HG03280 (cell line): ENCODE measurements at regions not wholly inside any gene's neighbourhood (a gene's known extent, or its start where the extent isn't known, plus 50 kb on each side); places are given as distances from the start of the nearest gene placed in this dataset.
"Not testable (repeated sequence)": the region's sequence is repeated elsewhere in the genome, so short reads cannot be mapped to it uniquely, and the experiment has no call there.

Experiments used
- ATAC-seq: cut with Tn5 transposase; IDR thresholded peaks from one replicate; pipeline ENCODE4 v1.9.1; 2021; ENCODE audit warnings: mild to moderate bottlenecking, moderate library complexity; ENCODE audit not compliant: unreplicated experiment

- ATAC-seq = no peak
Observed at GRCh38 chr1:227417756-227418480, 99.6 kb upstream of the CDC42BPA start.

DNA sequence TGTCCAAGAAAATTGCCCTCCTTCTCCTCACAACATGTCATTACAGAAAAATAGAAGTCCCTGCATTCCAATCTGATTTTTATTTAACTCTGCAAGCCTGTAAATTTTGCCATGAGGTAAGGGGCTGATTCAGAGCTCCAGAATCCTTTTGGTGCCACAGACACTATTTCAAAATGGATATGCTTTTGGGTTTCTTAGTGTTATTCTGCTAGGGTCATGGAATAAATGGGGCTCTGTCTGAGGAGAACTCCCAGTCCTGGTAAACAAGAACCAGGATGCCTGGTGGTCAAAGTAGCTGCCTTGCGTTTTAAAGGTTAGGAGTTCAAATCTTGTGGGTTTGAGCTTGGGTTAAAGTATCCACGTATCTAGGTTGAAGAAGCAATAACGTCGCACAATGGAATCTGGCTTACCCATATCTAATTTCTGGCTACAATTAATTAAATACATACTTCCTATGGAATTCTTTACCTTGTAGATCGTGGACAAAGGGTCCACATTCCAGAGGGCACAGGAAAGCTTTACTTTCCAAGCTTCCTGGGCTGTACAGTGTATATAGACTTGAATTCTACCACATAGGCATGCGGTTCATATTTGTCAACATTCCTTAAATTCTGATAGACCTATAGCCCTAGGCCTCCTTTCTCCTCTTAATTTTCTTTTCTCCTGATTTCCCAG lies 98.0 kb upstream of the CDC42BPA start:
- no peak for ATAC-seq

- no peak for ATAC-seq
Observed at GRCh38 chr1:227415115-227415790, 97.0 kb upstream of the CDC42BPA start.

DNA sequence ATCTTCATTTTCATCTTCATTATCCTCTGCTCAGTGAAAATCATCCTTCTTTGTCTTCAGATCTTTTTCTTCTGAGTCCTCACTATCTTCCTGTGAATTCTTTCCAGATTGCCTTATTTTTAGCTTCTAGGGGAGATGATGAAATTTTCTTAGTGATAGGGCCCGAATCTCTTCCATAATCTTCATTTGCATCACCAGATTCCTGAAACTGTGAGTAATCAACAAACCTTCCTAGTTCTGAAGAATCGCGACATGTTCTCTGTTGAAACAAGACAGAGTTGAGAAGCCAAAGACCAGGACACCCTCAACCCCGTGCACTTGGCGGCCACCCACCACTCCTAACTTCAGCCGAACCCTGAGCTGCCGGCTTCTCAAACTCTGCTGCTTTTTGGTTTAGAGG lies 92.8 kb upstream of the CDC42BPA start:
- no peak for ATAC-seq

DNA sequence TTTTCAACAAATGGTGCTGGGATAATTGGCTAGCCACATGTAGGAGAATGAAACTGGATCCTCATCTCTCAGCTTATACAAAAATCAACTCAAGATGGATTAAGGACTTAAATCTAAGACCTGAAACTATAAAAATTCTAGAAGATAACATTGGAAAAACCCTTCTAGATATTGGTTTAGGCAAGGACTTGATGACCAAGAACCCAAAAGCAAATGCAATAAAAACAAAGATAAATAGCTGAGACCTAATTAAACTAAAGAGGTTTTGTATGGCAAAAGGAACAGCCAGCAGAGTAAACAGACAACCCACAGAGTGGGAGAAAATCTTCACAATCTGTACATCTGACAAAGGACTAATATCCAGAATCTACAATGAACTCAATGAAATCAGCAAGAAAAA lies 88.0 kb upstream of the CDC42BPA start:
- not testable (repeated sequence) for ATAC-seq

DNA sequence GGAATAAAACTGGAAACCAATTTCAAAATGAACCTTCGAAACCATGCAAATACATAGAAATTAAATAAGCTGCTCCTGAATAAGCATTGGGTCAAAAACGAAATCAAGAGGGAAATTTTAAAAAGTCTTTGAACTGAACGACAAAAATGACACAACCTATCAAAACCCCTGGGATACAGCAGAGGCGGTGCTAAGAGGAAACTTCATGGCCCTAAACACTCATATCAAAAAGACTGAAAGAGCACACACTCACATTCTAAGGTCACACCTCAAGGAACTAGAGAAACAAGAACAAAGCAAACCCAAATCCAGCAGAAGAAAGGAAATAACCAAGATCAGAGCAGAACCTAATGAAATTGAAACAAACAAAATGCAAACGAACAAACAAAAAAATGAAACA lies 85.2 kb upstream of the CDC42BPA start:
- ATAC-seq = no peak

GRCh38 chr1:227401562-227402342 lies 83.5 kb upstream of the CDC42BPA start:
- no peak for ATAC-seq

GRCh38 chr1:227399152-227399730 lies 80.9 kb upstream of the CDC42BPA start:
- no peak for ATAC-seq

GRCh38 chr1:227397354-227397978 lies 79.2 kb upstream of the CDC42BPA start:
- ATAC-seq = no peak

- no peak for ATAC-seq
Observed at GRCh38 chr1:227396539-227397353, 78.5 kb upstream of the CDC42BPA start.

DNA sequence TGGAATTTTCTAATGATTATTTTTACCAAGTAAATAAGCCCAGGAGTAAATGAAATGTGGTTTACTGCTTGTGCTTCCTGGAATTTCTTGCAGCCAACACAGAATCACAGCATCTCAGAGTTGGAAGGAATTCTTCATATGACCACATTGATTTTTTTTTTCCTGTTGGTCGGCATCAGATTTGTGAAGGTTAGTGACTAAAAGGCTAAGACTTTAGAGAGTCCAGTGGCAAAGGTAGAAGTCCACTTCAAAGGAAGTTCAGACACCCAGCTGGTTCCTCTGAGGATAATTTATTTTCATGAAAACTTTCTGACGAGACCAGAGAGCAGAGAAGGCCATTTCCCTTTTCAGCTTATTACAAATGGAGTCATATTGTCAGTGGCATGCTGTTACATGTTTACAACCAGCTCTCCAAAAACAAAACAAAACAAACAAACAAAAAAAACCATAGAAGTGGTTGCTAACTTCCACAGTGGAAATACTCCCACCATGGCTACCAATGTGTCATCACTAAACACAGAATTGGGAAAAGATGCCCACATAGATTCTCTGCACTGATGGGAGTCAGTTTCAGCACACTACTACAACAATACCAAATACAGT lies 77.2 kb upstream of the CDC42BPA start:
- ATAC-seq = no peak

DNA sequence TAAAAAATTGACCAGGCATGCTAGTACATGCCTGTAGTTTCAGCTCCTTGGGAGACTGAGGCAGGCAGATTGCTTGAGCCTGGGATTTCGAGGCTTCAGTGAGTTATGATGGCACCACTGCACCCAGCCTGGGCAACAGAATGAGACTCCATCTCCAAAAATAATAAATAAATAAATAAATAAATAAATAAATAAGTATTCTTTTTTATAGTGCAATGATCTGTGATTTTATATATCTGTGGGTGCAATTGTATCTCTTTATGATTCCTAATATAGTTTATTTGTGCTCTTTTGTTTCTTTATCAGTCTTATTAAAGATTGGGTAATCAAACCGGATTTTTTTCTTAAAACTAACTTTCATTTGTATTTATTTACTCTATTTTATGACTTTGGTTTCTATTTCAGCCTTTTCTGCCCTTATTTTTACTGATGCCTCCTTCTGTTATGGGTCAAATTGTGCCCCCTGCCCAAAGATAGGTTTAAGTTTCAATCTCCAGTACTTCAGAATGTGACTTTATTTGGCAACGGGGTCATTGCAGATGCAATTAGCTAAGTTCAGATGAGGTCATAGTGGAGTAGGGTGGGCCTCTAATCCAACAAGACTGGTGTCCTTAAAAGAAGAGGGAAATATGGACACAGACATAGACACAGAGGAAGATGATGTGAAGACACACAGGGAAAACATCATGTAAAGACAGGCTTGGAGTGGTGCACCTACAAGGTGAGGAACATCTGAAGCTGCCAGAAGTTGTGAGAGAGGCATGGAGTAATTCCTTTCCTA lies 74.9 kb upstream of the CDC42BPA start:
- no peak for ATAC-seq

- no peak for ATAC-seq
Observed at GRCh38 chr1:227391879-227392278, 73.6 kb upstream of the CDC42BPA start.

GRCh38 chr1:227391211-227391610 lies 72.9 kb upstream of the CDC42BPA start:
- ATAC-seq = no peak

GRCh38 chr1:227390525-227390924 lies 72.2 kb upstream of the CDC42BPA start:
- ATAC-seq = no peak

DNA sequence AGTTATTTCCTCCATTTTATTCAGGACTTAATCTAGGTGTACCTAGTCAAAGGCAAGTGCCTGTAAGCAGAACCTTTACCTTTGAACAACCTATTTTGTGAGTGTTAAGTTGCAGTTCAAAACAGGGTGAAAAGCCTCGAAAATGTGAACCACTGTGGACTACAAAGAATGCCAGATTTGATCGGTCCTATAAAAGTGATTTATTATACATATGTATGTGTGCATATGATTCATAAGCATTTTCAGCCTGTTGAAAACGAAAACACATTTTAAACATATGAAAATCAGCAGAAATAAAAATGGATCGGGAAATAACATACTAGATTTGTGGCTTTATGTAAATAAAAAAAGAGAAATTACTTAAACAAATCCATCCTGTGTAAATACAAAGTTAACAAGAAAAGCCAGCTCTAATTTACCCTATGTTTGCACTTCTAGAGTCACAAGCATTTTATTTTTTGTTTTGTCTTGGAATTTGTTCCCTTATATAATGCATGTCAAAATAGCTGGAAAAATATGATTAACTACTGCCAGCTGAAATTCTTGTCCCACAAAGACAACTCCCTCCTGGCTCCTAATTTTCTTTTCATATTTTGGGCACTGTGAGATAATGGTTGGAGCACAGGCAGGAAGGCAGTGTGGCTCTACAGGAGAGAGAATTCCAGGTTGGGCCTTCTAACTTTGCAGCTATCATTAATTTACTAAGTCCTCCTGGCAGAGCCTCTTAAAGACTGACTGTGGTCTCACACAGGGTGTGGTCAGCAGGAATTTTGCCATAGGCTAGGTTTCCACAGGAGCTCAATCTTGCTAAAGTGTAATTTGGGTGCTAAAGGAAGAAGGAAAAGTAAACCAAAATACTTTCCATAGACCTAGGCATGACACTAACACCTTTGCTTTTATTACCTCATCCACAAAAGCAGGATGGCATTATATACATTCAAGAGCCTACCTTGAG lies 70.2 kb upstream of the CDC42BPA start:
- no peak for ATAC-seq

- no peak for ATAC-seq
Observed at GRCh38 chr1:227379555-227379892, 61.2 kb upstream of the CDC42BPA start.
